ENCODE measurements at regions not wholly inside any gene's neighbourhood (a gene's known extent, or its start where the extent isn't known, plus 50 kb on each side); places are given as distances from the start of the nearest gene placed in this dataset.

GRCh38 chr2:42931818-42932195 is 139.4 kb upstream of the HAAO start:
- no peak overlapping the region for H3K4me2 ChIP-seq (ENCODE audit: low read depth, low read length, poor library complexity, severe bottlenecking)
- H3K9me3 ChIP-seq (ENCODE audit: insufficient read depth, low read depth, low read length): no peaks in the 10 kb centered on the region
- no peak; the same call in 1 of the 2 replicates for TF ChIP-seq CTCF (conservative IDR thresholded peaks at IDR 0.05; ENCODE audit: low read length)
- no peak for TF ChIP-seq EZH2phosphoT487 (IDR thresholded peaks at IDR 0.05; ENCODE audit: borderline replicate concordance)
- peaks cover 13% of the 10 kb centered on the region for H3K4me1 ChIP-seq (ENCODE audit: insufficient read depth, low read length, poor library complexity, severe bottlenecking)
- no peaks in the 10 kb centered on the region for H4K20me1 ChIP-seq (ENCODE audit: insufficient read depth, low read length, poor library complexity, severe bottlenecking)
- H3K79me2 ChIP-seq (ENCODE audit: insufficient read depth, low read length): no peaks in the 10 kb centered on the region
- H3K4me3 ChIP-seq (ENCODE audit: low read length, poor library complexity, severe bottlenecking): no peak overlapping the region
- peak overlapping the region; percentile 32; the same call in 1 of the 2 replicates for H2AFZ ChIP-seq (ENCODE audit: low read length)
- H3K9ac ChIP-seq (ENCODE audit: low read depth, low read length, poor library complexity, severe bottlenecking): no peak overlapping the region
- no peaks in the 10 kb centered on the region for H3K36me3 ChIP-seq (ENCODE audit: insufficient read depth, low read length)
- H3F3A ChIP-seq (ENCODE audit: low read depth): no peaks in the 10 kb centered on the region
- H3K27me3 ChIP-seq (ENCODE audit: insufficient read depth, low read length, poor library complexity, severe bottlenecking): no peaks in the 10 kb centered on the region
- no peaks in the 10 kb centered on the region for H3K9me2 ChIP-seq (replicated peaks; ENCODE audit: low read depth, low read length)

DNA sequence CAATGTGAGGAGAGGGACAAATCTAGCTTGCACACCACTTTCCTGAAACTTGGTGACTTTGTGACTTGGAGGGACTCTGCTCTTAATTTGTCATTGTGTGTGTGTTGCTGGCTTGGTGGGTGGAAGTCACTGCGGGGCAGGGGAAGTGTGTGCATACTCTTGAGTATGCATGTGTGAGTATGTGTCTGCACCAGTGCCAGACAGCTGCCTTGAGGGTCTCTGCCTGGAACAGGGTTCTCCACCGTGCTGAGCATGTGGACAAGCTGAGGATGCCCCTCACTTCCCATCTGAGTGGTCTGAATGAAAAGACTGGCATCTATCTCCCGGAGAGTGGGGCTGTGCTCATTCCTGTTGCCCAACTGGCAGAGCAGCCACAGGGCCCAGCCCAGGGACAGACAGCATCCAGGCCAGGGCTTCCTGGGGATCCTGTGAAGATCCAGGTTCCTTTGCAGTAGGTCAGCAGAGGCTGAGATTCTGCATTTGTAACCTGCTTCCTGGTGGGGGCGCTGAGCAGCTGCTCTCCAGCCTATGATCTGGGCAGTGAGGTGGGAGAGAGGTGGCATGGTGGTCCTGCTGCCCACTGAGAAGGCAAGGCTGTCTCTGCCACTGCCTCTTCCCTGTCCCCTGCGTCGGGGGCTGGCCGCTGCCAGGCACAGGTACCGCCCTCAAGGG is 138.9 kb upstream of the HAAO start:
- H2AFZ ChIP-seq (ENCODE audit: low read length): peak overlapping the region; percentile 32; the same call in 1 of the 2 replicates
- no peak overlapping the region for H3K9ac ChIP-seq (ENCODE audit: low read depth, low read length, poor library complexity, severe bottlenecking)
- TF ChIP-seq EZH2phosphoT487 (IDR thresholded peaks at IDR 0.05; ENCODE audit: borderline replicate concordance): no peak
- peak; percentile 66 for TF ChIP-seq CTCF (conservative IDR thresholded peaks at IDR 0.05; ENCODE audit: low read length)
- H3K9me3 ChIP-seq (ENCODE audit: insufficient read depth, low read depth, low read length): no peaks in the 10 kb centered on the region
- no peaks in the 10 kb centered on the region for H3K36me3 ChIP-seq (ENCODE audit: insufficient read depth, low read length)
- no peaks in the 10 kb centered on the region for H4K20me1 ChIP-seq (ENCODE audit: insufficient read depth, low read length, poor library complexity, severe bottlenecking)
- no peaks in the 10 kb centered on the region for H3F3A ChIP-seq (ENCODE audit: low read depth)
- no peak overlapping the region for H3K4me2 ChIP-seq (ENCODE audit: low read depth, low read length, poor library complexity, severe bottlenecking)
- no peaks in the 10 kb centered on the region for H3K27me3 ChIP-seq (ENCODE audit: insufficient read depth, low read length, poor library complexity, severe bottlenecking)
- H3K4me1 ChIP-seq (ENCODE audit: insufficient read depth, low read length, poor library complexity, severe bottlenecking): peaks cover 13% of the 10 kb centered on the region
- H3K9me2 ChIP-seq (replicated peaks; ENCODE audit: low read depth, low read length): no peaks in the 10 kb centered on the region
- H3K79me2 ChIP-seq (ENCODE audit: insufficient read depth, low read length): no peaks in the 10 kb centered on the region
- no peak overlapping the region for H3K4me3 ChIP-seq (ENCODE audit: low read length, poor library complexity, severe bottlenecking)

DNA sequence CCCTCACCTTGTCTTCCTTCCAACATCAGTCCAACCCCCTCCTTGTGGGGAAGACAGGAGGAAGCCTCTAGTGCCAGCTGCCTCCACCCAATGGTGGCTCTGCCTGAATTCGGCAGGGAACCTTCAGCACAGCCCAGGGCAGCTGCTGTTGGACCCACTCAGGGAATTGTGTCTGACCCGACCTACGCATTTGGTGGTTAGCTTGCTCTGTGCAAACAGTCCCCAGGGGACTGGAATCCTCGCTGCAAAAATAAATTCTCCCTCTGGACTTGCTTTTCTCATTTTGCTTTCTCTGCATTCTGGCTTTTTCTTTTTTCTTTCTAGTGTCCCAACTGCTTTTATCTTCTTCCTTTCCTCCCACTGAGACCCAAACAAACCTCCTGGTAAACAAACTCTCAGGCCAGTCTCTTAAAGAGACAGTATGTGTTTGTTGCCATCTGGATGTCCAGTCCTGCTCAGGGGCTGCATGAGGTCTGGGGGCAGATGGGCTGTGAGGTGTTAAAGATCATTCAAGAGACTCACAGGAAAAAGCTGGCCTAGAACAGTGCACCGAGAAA is 137.7 kb upstream of the HAAO start:
- no peaks in the 10 kb centered on the region for H3K9me2 ChIP-seq (replicated peaks; ENCODE audit: low read depth, low read length)
- no peaks in the 10 kb centered on the region for H3K36me3 ChIP-seq (ENCODE audit: insufficient read depth, low read length)
- H3K9ac ChIP-seq (ENCODE audit: low read depth, low read length, poor library complexity, severe bottlenecking): no peak overlapping the region
- no peak overlapping the region for H3K4me3 ChIP-seq (ENCODE audit: low read length, poor library complexity, severe bottlenecking)
- H3F3A ChIP-seq (ENCODE audit: low read depth): no peaks in the 10 kb centered on the region
- no peaks in the 10 kb centered on the region for H3K9me3 ChIP-seq (ENCODE audit: insufficient read depth, low read depth, low read length)
- H3K4me1 ChIP-seq (ENCODE audit: insufficient read depth, low read length, poor library complexity, severe bottlenecking): peaks cover 13% of the 10 kb centered on the region
- H3K27me3 ChIP-seq (ENCODE audit: insufficient read depth, low read length, poor library complexity, severe bottlenecking): no peaks in the 10 kb centered on the region
- no peaks in the 10 kb centered on the region for H3K79me2 ChIP-seq (ENCODE audit: insufficient read depth, low read length)
- H3K4me2 ChIP-seq (ENCODE audit: low read depth, low read length, poor library complexity, severe bottlenecking): no peak overlapping the region
- no peak overlapping the region for H2AFZ ChIP-seq (ENCODE audit: low read length)
- H4K20me1 ChIP-seq (ENCODE audit: insufficient read depth, low read length, poor library complexity, severe bottlenecking): no peaks in the 10 kb centered on the region
- TF ChIP-seq CTCF (conservative IDR thresholded peaks at IDR 0.05; ENCODE audit: low read length): no peak
- no peak for TF ChIP-seq EZH2phosphoT487 (IDR thresholded peaks at IDR 0.05; ENCODE audit: borderline replicate concordance)

Data from Loucy (cell line).